22Rv1 (cell line): ENCODE measurements at regions not wholly inside any gene's neighbourhood (a gene's known extent, or its start where the extent isn't known, plus 50 kb on each side); places are given as distances from the start of the nearest gene placed in this dataset.

Source experiments
- H3K27ac ChIP-seq: fragments of 450-650 bp; 2 replicates; pipeline ENCODE4 v1.5.1; 2017
- ZFX ChIP-seq: fragments of 450-650 bp; IDR thresholded peaks from 2 replicates; pipeline ENCODE4 v1.6.1; 2017; ENCODE audit warnings: antibody characterized with exemption, borderline replicate concordance
- TF ChIP-seq, protein P1 (sequence below): fragments of 450-650 bp; IDR thresholded peaks from 2 replicates; pipeline ENCODE4 v1.5.1; 2017; ENCODE audit warnings: mild to moderate bottlenecking

DNA sequence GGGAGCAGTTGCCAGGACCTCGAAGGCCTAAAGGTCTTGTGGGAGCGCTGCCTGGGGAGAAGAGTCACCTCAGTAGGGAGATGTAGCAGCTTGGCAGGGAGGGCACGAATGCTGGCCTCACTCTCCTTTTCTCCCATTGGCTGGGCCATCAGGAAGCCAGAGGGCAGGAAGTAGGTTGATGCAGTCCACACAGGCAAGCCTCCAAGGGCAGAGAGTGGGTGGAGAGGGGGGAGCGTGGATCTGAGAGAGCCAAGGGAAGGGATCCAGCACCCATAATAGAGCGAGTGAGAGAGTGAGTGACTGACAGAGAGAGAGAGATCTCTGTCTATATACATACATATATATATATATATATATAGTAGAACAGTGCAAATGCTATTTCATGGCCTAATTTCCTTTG, 215.3 kb upstream of the LRFN2 start:
- H3K27ac ChIP-seq, result no peak overlapping the region
- TF ChIP-seq ZFX, result no peak
- TF ChIP-seq, protein P1, sequence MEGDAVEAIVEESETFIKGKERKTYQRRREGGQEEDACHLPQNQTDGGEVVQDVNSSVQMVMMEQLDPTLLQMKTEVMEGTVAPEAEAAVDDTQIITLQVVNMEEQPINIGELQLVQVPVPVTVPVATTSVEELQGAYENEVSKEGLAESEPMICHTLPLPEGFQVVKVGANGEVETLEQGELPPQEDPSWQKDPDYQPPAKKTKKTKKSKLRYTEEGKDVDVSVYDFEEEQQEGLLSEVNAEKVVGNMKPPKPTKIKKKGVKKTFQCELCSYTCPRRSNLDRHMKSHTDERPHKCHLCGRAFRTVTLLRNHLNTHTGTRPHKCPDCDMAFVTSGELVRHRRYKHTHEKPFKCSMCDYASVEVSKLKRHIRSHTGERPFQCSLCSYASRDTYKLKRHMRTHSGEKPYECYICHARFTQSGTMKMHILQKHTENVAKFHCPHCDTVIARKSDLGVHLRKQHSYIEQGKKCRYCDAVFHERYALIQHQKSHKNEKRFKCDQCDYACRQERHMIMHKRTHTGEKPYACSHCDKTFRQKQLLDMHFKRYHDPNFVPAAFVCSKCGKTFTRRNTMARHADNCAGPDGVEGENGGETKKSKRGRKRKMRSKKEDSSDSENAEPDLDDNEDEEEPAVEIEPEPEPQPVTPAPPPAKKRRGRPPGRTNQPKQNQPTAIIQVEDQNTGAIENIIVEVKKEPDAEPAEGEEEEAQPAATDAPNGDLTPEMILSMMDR, result no peak

DNA sequence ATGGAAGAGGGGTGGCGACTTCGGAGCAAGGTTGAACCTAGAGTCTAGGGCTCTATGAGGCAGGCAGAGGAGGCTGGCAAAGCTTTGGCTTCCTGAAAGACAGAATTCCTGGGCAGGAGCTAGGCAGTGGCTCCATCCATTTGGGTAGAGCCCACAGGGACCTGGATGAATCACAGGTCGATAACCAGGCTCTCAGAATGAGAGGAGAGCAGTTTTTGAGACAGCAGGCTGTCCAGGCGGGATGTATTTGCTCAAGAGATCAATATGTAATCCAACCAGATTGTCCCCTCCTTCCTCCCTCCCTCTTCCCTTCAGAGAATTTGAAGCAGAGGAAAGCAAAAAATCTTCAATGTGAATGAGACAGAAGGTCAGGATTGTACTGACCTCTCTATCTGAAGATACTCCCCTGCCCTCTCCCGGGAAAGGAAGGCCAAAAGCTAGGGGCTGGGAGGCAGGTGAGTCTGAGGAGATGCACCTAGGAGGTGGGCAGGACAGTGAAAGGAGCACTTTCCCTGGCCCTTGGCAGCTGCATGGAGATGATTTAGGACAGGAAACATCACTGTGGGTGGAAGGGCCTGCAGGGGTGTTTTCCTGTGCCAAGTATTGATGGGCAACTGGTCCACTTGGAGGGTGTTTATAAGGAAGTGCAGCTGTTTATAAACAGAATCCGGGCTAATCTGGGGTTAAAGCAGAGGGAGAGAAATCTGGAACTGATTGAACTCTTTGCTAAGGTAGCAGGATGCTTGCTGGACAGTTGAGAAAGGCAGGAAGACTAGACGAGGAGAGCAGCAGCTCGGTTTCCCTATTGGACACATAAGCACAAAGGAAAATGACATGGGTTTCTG, 212.4 kb upstream of the LRFN2 start:
- H3K27ac ChIP-seq, result no peak overlapping the region
- no peak for TF ChIP-seq ZFX
- TF ChIP-seq, protein P1, result no peak

DNA sequence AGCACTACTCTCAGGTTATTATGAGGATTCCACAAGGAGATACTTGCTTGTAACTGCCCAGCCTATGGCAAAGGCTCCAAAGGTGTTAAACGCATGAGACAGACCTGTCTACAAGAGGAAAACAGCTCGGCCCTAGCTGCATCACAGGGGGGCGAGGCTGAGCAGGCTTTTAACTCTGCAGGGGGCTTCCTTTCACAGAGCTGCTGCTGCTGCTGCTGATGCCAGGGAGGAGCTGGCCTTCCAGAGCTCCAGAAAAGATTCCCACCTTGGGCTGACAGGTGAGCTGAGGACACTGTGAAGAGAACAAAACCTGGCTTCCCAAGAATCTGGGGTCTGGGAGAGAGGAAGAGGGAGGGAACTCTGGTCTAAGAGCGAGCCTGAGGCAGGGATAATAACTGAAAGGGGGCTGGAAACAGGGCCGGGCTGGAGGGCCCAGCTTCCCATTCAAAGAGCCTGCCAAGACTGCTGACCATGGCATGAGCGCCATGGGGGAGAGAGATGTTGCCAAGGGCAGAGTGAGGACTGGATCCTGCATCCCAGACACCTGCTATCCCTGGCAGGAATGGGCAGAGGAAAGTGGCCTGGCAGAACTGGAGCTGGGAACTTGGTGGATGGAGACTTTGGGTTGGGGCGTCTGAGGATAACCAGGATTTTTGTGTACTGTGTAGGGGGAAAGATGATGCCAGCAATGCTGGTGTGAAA, 211.1 kb upstream of the LRFN2 start:
- H3K27ac ChIP-seq, result no peak overlapping the region

DNA sequence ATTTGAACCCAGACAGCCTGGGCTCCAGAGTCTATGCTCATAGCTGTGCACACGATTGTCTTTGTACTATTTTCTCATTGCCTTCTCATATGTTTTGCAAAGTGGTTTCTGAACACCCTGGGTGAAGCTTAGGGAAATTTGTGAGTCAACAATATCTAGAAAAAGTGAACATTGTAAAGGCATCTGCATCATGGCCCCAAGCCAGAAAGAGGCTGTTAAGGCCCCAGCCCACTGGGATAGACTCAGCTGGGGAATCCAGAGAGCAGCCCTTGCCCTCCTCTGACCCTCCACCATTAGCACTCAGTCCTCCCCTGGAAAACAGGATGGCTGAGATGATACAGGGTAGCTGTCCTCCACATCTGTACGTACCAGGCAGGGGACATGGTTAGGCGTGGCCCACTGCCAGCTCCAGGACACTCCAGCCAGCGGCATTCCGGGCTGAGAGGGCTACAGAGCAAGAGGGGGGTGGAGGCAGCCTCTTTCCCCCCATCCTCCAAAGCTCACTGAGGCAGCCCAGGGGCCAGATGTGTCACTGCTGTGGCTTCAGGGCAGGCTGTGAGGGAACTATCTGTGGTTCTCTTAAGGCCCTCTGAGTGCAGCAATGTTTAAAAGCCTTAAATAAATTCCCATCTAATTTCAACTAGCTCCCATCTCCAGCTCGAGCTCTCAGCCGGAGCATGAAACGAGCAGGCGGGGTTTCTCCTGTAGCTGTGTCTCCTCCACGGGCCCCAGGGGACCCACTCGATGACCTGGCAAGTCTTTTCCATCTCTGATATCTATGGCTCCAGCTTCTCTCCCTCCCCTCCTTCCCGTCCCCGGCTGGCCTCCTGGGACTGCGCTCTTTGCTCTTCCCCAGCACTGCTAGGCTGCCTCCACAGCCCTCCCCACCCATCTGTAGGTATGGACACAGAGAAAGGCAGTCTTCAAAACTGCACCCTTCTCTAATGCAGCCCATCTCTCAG, 209.4 kb upstream of the LRFN2 start:
- no peak overlapping the region for H3K27ac ChIP-seq
- no peak for TF ChIP-seq ZFX
- TF ChIP-seq, protein P1, result no peak

More for the DNA sequence above, 211.1 kb upstream of the LRFN2 start:
- TF ChIP-seq ZFX, result no peak
- TF ChIP-seq, protein P1, result no peak

DNA sequence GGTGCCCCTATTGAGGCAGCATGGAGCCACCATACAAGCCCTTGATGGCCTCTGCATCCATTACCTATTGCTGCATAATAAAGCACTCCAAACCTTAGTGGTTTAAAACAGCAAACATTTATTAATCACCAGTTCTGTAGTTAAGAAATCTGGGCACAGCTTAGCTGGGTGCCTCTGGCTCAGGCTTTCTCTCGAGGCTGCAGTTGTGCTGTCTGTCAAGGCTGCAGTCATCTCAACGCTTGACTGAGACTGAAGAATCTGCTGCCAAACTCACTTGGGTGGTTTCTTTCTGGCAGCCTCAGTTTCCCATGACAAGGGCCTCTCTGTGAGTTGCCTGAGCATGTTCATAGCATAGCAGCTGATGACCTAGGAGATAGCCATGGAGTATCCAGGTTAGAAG, 207.4 kb upstream of the LRFN2 start:
- TF ChIP-seq, protein P1, result no peak
- no peak for TF ChIP-seq ZFX
- H3K27ac ChIP-seq, result no peak overlapping the region

DNA sequence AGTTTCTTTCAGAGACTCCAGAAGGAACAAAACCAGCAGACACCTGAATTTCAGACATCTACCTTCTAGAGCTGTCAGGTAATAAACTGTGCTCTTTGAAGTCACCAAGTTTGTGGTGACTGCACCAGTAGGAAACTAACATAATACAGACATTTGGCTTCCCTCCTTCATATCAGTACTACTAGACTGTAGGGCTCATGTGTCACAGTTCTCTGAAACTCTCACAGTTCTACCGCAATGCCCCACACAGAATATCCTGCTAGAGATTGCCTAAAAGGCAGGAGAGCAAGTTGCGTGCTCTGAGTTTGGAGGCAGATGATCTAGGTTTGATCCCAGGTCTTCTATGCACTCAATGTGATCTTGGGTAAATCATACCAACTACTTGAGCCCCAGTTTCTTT, 205.0 kb upstream of the LRFN2 start:
- no peak overlapping the region for H3K27ac ChIP-seq
- TF ChIP-seq ZFX, result no peak
- TF ChIP-seq, protein P1, result no peak
